ENCODE measurements at regions not wholly inside any gene's neighbourhood (a gene's known extent, or its start where the extent isn't known, plus 50 kb on each side); places are given as distances from the start of the nearest gene placed in this dataset.

DNA sequence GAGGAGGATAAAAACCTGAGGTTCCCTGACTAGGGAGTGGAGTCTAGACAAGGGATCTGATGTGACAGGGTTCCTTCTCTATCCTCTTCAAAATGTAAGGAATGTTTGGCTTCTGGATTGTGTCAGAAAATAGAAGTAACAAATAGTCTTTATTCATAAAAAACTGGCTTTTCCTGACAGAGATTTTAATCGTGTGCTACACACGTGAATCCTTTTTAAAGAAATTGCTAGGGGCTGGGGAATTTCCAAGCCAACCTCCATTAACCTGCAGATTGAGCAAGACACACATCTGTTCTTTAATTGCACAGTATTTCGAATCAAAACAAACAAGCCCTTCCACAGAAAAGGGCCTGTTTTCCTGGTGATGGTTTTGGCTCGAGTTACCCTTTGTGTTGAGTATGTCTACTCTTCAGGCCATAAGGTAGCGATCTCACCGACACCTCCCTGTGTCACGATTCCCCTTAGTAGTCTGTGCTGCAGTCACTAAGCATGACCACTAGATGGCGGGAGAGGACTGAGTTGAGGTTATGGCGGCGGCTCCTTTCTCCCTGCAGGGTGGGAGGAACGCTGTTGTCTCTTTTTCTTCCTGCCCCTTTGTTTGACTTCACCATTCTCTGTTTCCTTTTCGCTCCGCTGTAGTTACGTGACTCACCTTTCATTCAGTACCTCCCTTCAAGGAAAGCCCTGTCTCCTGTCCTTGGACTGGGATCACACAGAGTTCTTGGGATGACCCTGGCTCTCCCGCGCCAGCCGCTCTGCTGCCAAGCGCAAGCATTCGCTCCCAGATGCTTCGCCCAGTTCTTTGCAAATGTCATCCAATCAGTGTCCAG, 137.1 kb upstream of the SLC24A2 start:
- TF ChIP-seq, protein P1, sequence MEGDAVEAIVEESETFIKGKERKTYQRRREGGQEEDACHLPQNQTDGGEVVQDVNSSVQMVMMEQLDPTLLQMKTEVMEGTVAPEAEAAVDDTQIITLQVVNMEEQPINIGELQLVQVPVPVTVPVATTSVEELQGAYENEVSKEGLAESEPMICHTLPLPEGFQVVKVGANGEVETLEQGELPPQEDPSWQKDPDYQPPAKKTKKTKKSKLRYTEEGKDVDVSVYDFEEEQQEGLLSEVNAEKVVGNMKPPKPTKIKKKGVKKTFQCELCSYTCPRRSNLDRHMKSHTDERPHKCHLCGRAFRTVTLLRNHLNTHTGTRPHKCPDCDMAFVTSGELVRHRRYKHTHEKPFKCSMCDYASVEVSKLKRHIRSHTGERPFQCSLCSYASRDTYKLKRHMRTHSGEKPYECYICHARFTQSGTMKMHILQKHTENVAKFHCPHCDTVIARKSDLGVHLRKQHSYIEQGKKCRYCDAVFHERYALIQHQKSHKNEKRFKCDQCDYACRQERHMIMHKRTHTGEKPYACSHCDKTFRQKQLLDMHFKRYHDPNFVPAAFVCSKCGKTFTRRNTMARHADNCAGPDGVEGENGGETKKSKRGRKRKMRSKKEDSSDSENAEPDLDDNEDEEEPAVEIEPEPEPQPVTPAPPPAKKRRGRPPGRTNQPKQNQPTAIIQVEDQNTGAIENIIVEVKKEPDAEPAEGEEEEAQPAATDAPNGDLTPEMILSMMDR (conservative IDR thresholded peaks at IDR 0.05; ENCODE audit: low read depth, low read length) = peak; percentile 96
- 0 out of 2 replicates have a peak, but pooled peaks have one; percentile 29 for TF ChIP-seq POLR2A (IDR thresholded peaks at IDR 0.05; ENCODE audit: low read depth, low read length)
- TF ChIP-seq RFX5 (IDR thresholded peaks at IDR 0.05; ENCODE audit: low read depth, low read length) = no peak
- no peak for TF ChIP-seq MAFK (IDR thresholded peaks at IDR 0.05; ENCODE audit: low read depth, low read length)
- 0 out of 2 replicates have a peak, but pooled peaks have one; percentile 10 for TF ChIP-seq CEBPB (IDR thresholded peaks at IDR 0.05; ENCODE audit: low read depth, low read length)
- no peak for TF ChIP-seq NFE2L2 (IDR thresholded peaks at IDR 0.05; ENCODE audit: low read depth, low read length)
- peak; percentile 33; the same call in 1 of the 2 replicates for TF ChIP-seq MAZ (IDR thresholded peaks at IDR 0.05; ENCODE audit: borderline replicate concordance, low read depth, low read length)
- TF ChIP-seq FOS (IDR thresholded peaks at IDR 0.05; ENCODE audit: low read depth, low read length) = no peak
- TF ChIP-seq SMC3 (IDR thresholded peaks at IDR 0.05; ENCODE audit: low read depth, low read length) = peak; percentile 86
- TF ChIP-seq MXI1 (IDR thresholded peaks at IDR 0.05; ENCODE audit: borderline replicate concordance, low read depth, low read length) = no peak
- TF ChIP-seq RCOR1 (IDR thresholded peaks at IDR 0.05; ENCODE audit: insufficient replicate concordance, low read length) = no peak
